Erythroblast (primary cell): ENCODE measurements at regions not wholly inside any gene's neighbourhood (a gene's known extent, or its start where the extent isn't known, plus 50 kb on each side); places are given as distances from the start of the nearest gene placed in this dataset.

ENCODE experiments used
- GATA1 ChIP-seq: IDR thresholded peaks from 2 replicates; pipeline ENCODE4 v1.6.1; 2011; ENCODE audit warnings: low read depth, mild to moderate bottlenecking, control low read depth, low read length, moderate library complexity
- POLR2A ChIP-seq: IDR thresholded peaks from 2 replicates; pipeline ENCODE4 v1.6.1; 2011; ENCODE audit warnings: mild to moderate bottlenecking, low read length

GRCh38 chr20:19019734-19020364, 192.6 kb upstream of the SLC24A3 start:
- TF ChIP-seq POLR2A (no peak), GATA1 (no peak)
